ENCODE measurements at regions not wholly inside any gene's neighbourhood (a gene's known extent, or its start where the extent isn't known, plus 50 kb on each side); places are given as distances from the start of the nearest gene placed in this dataset.

DNA sequence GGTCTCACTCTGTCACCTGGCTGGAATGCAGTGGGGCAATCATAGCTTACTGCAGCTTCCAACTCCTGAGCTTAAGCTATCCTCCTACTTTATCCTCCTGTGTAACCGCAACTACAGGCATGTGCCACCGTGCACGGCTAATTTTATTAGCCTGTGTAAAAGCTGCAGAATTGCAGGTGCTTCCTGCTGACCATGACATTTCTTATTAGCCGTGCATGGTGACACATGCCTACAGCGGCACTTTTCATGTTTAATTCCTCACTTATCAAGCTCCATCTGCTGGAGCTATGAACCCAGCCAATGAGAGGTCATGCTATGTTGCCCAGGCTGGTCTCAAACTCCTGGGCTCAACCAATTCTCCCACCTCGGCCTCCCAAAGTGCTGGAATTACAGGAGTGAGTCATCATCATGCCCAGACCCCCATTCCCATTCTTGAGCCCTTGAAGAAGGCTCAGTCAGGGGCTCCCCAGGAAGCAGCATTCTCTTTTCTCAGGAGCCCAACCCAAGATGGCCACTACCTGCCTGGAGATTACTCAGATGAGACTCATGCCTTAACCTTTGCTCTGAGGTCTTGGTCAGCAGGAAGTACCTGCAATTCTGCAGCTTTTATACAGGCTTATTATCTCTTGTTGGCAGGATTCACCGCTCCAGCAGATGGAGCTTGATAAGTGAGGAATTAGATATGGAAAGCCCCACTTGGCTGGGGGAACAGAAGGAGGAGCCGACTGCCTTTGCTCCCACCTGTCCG is 503.2 kb downstream of the MED13L start:
- Histone ChIP-seq H3K9me3 (ENCODE audit: low read length) (no peaks in the 10 kb centered on the region), H3K27me3 (ENCODE audit: insufficient read depth, low read length, poor library complexity, severe bottlenecking) (no peaks in the 10 kb centered on the region), H3K4me1 (ENCODE audit: insufficient read depth, low read length) (no peaks in the 10 kb centered on the region), H3K27ac (ENCODE audit: low read depth, low read length) (no peak overlapping the region), H3K36me3 (ENCODE audit: insufficient read depth, low read length) (no peaks in the 10 kb centered on the region), H3K4me3 (ENCODE audit: low read length) (no peak overlapping the region)
- H3K27me3 Mint-ChIP-seq = peaks cover 0 to 2% of the 10 kb centered on the region in 2 donors
- peaks cover 0 to 2% (median 0%) of the 10 kb centered on the region in 5 donors for H3K9me3 Mint-ChIP-seq
- H3K27ac Mint-ChIP-seq = no peak overlapping the region
- ChIA-PET CTCF (no interaction called here), POLR2A (no interaction called here)
- no peaks in the 10 kb centered on the region for H3K4me1 Mint-ChIP-seq
- H3K4me3 Mint-ChIP-seq = no peak overlapping the region
- no peak for DNase-seq
- H3K36me3 Mint-ChIP-seq = no peaks in the 10 kb centered on the region

DNA sequence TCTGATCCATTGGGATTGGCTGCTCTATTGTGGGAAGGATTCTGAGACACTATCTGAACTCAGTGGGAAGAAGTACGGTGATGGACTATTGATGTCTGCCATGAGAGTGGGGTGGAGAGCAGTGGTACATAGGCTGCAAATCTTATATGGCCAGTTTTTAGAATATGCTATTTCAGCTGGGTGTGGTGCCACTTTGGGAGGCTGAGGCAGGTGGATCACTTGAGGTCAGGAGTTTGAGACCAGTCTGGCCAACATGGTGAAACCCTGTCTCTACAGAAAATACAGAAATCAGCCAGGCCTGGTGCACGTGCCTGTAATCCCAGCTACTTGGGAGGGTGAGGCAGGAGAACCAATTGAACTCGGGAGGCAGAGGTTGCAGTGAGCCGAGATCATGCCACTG is 505.9 kb downstream of the MED13L start:
- H3K9me3 Mint-ChIP-seq = peaks cover 0 to 4% (median 1%) of the 10 kb centered on the region in 5 donors
- POLR2A ChIA-PET = no interaction called here
- no peak overlapping the region for H3K4me3 ChIP-seq (ENCODE audit: low read length)

DNA sequence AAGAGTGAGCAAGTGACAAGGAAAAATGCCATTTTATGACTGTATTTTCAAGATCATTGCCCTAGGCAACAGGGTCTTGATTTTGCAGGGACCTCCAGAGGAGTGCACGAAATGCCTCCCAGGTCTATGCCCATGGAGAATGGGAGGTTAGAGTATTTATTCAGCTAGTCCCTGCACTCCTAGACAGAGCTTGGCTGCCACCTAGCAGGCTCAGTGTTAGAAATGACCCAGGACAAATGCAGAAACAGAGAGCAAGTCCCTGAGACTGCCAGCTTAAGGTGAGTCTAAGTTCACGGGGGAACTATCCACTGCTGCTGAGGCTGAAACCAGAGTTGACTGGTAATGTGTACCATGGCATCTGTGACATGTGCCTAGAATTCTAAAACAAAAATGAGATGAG is 506.4 kb downstream of the MED13L start:
- Histone ChIP-seq H3K9me3 (ENCODE audit: low read length) (no peaks in the 10 kb centered on the region), H3K36me3 (ENCODE audit: insufficient read depth, low read length) (no peaks in the 10 kb centered on the region), H3K27ac (ENCODE audit: low read depth, low read length) (no peak overlapping the region), H3K4me3 (ENCODE audit: low read length) (no peak overlapping the region), H3K27me3 (ENCODE audit: insufficient read depth, low read length, poor library complexity, severe bottlenecking) (no peaks in the 10 kb centered on the region), H3K4me1 (ENCODE audit: insufficient read depth, low read length) (no peaks in the 10 kb centered on the region)
- Mint-ChIP-seq H3K36me3 (no peaks in the 10 kb centered on the region), H3K4me3 (no peak overlapping the region), H3K9me3 (peaks cover 0 to 4% (median 2%) of the 10 kb centered on the region in 5 donors), H3K27me3 (no peaks in the 10 kb centered on the region), H3K4me1 (no peaks in the 10 kb centered on the region), H3K27ac (no peak overlapping the region)
- CTCF ChIA-PET = no interaction called here
- DNase-seq = no peak
- POLR2A ChIA-PET = no interaction called here

More for the DNA sequence above, 505.9 kb downstream of the MED13L start:
- H3K4me1 Mint-ChIP-seq = no peaks in the 10 kb centered on the region
- H3K27ac ChIP-seq (ENCODE audit: low read depth, low read length) = no peak overlapping the region
- no peaks in the 10 kb centered on the region for H3K36me3 ChIP-seq (ENCODE audit: insufficient read depth, low read length)
- peak overlapping the region in 1 of 8 donors; percentile 23 for H3K27ac Mint-ChIP-seq
- H3K27me3 ChIP-seq (ENCODE audit: insufficient read depth, low read length, poor library complexity, severe bottlenecking) = no peaks in the 10 kb centered on the region
- peaks cover 0 to 2% of the 10 kb centered on the region in 2 donors for H3K27me3 Mint-ChIP-seq
- H3K9me3 ChIP-seq (ENCODE audit: low read length) = no peaks in the 10 kb centered on the region
- CTCF ChIA-PET = no interaction called here
- no peaks in the 10 kb centered on the region for H3K4me1 ChIP-seq (ENCODE audit: insufficient read depth, low read length)
- H3K4me3 Mint-ChIP-seq = no peak overlapping the region
- H3K36me3 Mint-ChIP-seq = no peaks in the 10 kb centered on the region
- no peak for DNase-seq

DNA sequence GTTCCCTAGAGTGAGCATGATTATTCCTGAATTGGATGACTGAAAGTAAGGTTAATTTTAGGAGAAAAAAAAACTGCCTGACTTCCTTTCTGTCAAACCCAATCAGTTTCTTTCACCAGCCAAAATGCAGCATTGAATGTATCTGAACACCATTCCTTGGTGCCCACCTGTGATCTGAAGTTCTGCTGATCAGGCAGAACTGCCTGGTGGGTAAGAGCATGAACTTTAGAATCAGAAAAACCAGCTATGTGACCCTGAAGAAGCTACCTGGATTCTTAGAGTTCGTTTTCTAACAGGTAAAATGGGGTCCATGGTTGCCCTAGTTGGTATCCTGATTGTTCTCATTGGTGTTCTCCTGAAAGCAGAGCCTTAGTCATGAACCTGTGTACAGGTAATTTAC is 506.9 kb downstream of the MED13L start:
- no peak for DNase-seq
- no peak overlapping the region for H3K27ac Mint-ChIP-seq
- H3K4me3 ChIP-seq (ENCODE audit: low read length) = no peak overlapping the region
- no peaks in the 10 kb centered on the region for H3K27me3 ChIP-seq (ENCODE audit: insufficient read depth, low read length, poor library complexity, severe bottlenecking)
- no peaks in the 10 kb centered on the region for H3K36me3 Mint-ChIP-seq
- H3K36me3 ChIP-seq (ENCODE audit: insufficient read depth, low read length) = no peaks in the 10 kb centered on the region
- H3K9me3 ChIP-seq (ENCODE audit: low read length) = no peaks in the 10 kb centered on the region
- POLR2A ChIA-PET = no interaction called here
- H3K27me3 Mint-ChIP-seq = no peaks in the 10 kb centered on the region
- CTCF ChIA-PET = no interaction called here
- no peaks in the 10 kb centered on the region for H3K4me1 Mint-ChIP-seq
- H3K4me3 Mint-ChIP-seq = no peak overlapping the region
- H3K9me3 Mint-ChIP-seq = peaks cover 0 to 4% (median 2%) of the 10 kb centered on the region in 5 donors
- H3K4me1 ChIP-seq (ENCODE audit: insufficient read depth, low read length) = no peaks in the 10 kb centered on the region
- no peak overlapping the region for H3K27ac ChIP-seq (ENCODE audit: low read depth, low read length)

DNA sequence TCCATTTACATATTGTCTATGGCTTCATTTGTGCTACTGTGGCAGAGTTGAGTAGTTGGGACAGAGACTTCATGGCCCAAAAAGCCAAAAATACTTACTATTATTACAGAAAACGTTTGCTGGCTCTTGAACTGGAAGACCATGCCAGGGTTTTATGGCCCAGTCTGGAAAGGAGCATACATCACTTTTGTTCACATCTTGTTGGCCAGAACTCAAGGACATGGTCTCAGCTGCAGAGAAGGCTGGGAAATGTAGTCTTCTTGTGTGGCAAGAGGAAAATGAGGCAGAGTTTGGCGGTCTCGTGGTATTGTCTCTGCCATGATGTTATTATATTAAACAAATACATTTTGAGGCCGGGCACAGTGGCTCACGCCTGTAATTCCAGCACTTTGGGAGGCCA is 509.6 kb downstream of the MED13L start:
- Mint-ChIP-seq H3K4me3 (no peak overlapping the region), H3K4me1 (no peaks in the 10 kb centered on the region), H3K27ac (no peak overlapping the region), H3K36me3 (no peaks in the 10 kb centered on the region), H3K9me3 (peaks cover 0 to 6% (median 2%) of the 10 kb centered on the region in 5 donors), H3K27me3 (no peaks in the 10 kb centered on the region)
- DNase-seq = no peak
- no peaks in the 10 kb centered on the region for H3K27me3 ChIP-seq (ENCODE audit: insufficient read depth, low read length, poor library complexity, severe bottlenecking)
- ChIA-PET CTCF (no interaction called here), POLR2A (no interaction called here)
- no peaks in the 10 kb centered on the region for H3K4me1 ChIP-seq (ENCODE audit: insufficient read depth, low read length)
- no peaks in the 10 kb centered on the region for H3K36me3 ChIP-seq (ENCODE audit: insufficient read depth, low read length)
- H3K4me3 ChIP-seq (ENCODE audit: low read length) = no peak overlapping the region
- no peak overlapping the region for H3K27ac ChIP-seq (ENCODE audit: low read depth, low read length)
- H3K9me3 ChIP-seq (ENCODE audit: low read length) = no peaks in the 10 kb centered on the region

DNA sequence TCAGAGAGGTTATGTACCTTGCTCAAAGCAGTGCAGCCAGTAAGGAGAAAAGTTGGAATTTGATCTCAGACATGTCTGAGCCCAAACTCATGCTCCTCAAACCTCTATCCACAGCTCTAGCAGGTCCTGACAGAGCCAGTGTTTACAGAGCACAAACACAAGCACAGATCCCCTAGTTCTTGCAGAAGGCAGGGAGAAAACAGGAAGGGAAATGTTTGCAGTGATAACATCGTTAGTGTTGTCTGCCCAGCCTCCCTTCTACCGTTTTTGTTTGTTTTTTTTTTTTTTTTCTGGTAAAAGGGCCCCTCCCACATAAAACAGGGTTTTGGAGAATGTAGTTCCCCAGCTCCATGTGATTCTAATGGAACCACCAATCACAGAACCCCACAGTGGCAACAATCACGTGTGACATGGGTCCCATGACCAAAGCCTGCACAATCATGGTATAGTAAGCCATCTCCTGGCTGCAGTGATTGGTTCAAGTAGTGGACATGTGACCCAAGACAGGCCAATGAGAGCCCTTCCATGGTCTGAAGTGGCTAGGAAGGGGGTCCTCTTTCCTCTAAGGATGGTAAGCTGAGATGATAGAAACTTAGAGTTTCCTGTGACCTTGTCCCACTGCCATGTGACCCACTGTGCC is 513.4 kb downstream of the MED13L start:
- POLR2A ChIA-PET = no interaction called here
- no peaks in the 10 kb centered on the region for H3K4me1 ChIP-seq (ENCODE audit: insufficient read depth, low read length)
- H3K9me3 ChIP-seq (ENCODE audit: low read length) = no peaks in the 10 kb centered on the region
- H3K27me3 Mint-ChIP-seq = peaks cover 0 to 2% of the 10 kb centered on the region in 2 donors
- no peak overlapping the region for H3K4me3 Mint-ChIP-seq
- no peaks in the 10 kb centered on the region for H3K36me3 ChIP-seq (ENCODE audit: insufficient read depth, low read length)
- H3K4me3 ChIP-seq (ENCODE audit: low read length) = no peak overlapping the region
- no peak overlapping the region for H3K27ac Mint-ChIP-seq
- no peaks in the 10 kb centered on the region for H3K4me1 Mint-ChIP-seq
- DNase-seq = no peak
- no peaks in the 10 kb centered on the region for H3K27me3 ChIP-seq (ENCODE audit: insufficient read depth, low read length, poor library complexity, severe bottlenecking)
- H3K9me3 Mint-ChIP-seq = peaks cover 0 to 9% (median 2%) of the 10 kb centered on the region in 5 donors
- H3K36me3 Mint-ChIP-seq = no peaks in the 10 kb centered on the region
- H3K27ac ChIP-seq (ENCODE audit: low read depth, low read length) = no peak overlapping the region
- CTCF ChIA-PET = no interaction called here

DNA sequence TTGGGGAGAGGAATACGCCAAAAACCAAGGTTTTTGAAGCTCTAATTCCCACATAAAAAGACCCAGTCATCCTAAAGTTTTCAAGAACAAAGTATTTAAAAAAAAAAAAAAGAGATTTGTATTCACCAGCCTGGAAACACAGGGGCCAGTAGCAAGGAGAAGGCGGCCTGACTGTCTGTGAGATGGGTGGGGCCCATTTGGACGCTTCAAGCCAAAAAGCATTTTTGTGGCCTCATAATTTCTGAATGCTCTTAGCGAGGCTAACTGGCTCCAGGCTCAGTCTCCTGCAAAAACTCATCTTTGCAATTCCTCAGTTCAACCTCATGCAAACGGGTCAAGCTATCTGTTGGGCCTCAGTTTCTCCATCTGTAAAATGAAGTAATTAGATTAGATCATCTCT is 514.1 kb downstream of the MED13L start:
- Histone ChIP-seq H3K4me3 (ENCODE audit: low read length) (no peak overlapping the region), H3K4me1 (ENCODE audit: insufficient read depth, low read length) (no peaks in the 10 kb centered on the region), H3K27ac (ENCODE audit: low read depth, low read length) (no peak overlapping the region), H3K27me3 (ENCODE audit: insufficient read depth, low read length, poor library complexity, severe bottlenecking) (no peaks in the 10 kb centered on the region), H3K9me3 (ENCODE audit: low read length) (no peaks in the 10 kb centered on the region), H3K36me3 (ENCODE audit: insufficient read depth, low read length) (no peaks in the 10 kb centered on the region)
- Mint-ChIP-seq H3K9me3 (peaks cover 0 to 9% (median 0%) of the 10 kb centered on the region in 5 donors), H3K36me3 (no peaks in the 10 kb centered on the region), H3K4me3 (no peak overlapping the region), H3K27ac (no peak overlapping the region), H3K27me3 (peaks cover 0 to 2% of the 10 kb centered on the region in 2 donors), H3K4me1 (no peaks in the 10 kb centered on the region)
- CTCF ChIA-PET = no interaction called here
- POLR2A ChIA-PET = no interaction called here
- no peak for DNase-seq

DNA sequence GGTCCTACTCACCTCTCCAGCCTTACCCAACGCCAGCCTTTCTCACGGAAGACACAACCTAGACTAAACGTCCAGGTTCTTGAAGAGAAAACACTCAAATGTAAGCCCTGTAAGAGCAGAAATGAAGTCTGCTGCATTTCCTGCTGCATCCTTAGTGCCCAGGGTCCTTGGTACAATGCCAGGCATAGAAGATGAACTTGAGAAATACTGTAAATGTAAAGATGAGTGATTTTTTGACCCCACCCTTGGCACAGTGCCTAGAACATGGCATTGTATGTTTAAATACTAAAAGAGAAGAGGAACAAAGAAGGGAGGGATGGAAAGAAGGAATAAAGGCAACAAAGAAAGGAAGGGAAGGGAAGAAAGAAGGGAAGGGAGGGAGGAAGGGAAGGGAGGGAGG is 514.6 kb downstream of the MED13L start:
- DNase-seq = no peak
- Histone ChIP-seq H3K4me3 (ENCODE audit: low read length) (no peak overlapping the region), H3K9me3 (ENCODE audit: low read length) (no peaks in the 10 kb centered on the region), H3K4me1 (ENCODE audit: insufficient read depth, low read length) (no peaks in the 10 kb centered on the region), H3K36me3 (ENCODE audit: insufficient read depth, low read length) (no peaks in the 10 kb centered on the region), H3K27ac (ENCODE audit: low read depth, low read length) (no peak overlapping the region), H3K27me3 (ENCODE audit: insufficient read depth, low read length, poor library complexity, severe bottlenecking) (no peaks in the 10 kb centered on the region)
- Mint-ChIP-seq H3K4me1 (no peaks in the 10 kb centered on the region), H3K36me3 (no peaks in the 10 kb centered on the region), H3K27ac (no peak overlapping the region), H3K9me3 (peaks cover 0 to 9% (median 0%) of the 10 kb centered on the region in 5 donors), H3K27me3 (peaks cover under 1 to 2% of the 10 kb centered on the region in 2 donors), H3K4me3 (no peak overlapping the region)
- ChIA-PET CTCF (no interaction called here), POLR2A (no interaction called here)

Data from CD8-positive, alpha-beta memory T cell (primary cell).